SJSA1 (cell line): ENCODE measurements at regions not wholly inside any gene's neighbourhood (a gene's known extent, or its start where the extent isn't known, plus 50 kb on each side); places are given as distances from the start of the nearest gene placed in this dataset.
"Not testable (repeated sequence)": the region's sequence is repeated elsewhere in the genome, so short reads cannot be mapped to it uniquely, and the experiment has no call there.

Experiments used
- DNase-seq, 2 experiments: peaks; one replicate each; pipeline ENCODE4 v3.0.0-alpha.2; 2015 to 2020; ENCODE audit warnings: low spot score in 2 of 2, low read depth in 1 of 2
- H3K27ac ChIP-seq: fragments of 250-450 bp; sonication (Bioruptor Pico); 2 replicates; pipeline ENCODE4 v1.5.1; 2020; ENCODE audit warnings: mild to moderate bottlenecking, moderate library complexity
- H3K27me3 ChIP-seq: fragments of 250-450 bp; sonication (Bioruptor Pico); replicated peaks from 2 replicates; pipeline ENCODE4 v1.5.1; 2020; ENCODE audit warnings: mild to moderate bottlenecking, moderate library complexity
- H3K36me3 ChIP-seq: fragments of 250-450 bp; sonication (Bioruptor Pico); 2 replicates; pipeline ENCODE4 v1.5.1; 2020; ENCODE audit warnings: mild to moderate bottlenecking
- H3K4me1 ChIP-seq: fragments of 250-450 bp; sonication (Bioruptor Pico); replicated peaks from 2 replicates; pipeline ENCODE4 v1.6.1; 2021; ENCODE audit warnings: mild to moderate bottlenecking
- H3K4me3 ChIP-seq: fragments of 250-450 bp; sonication (Bioruptor Pico); 2 replicates; pipeline ENCODE4 v1.5.1; 2020; ENCODE audit warnings: mild to moderate bottlenecking
- H3K9me3 ChIP-seq: fragments of 250-450 bp; sonication (Bioruptor Pico); replicated peaks from 2 replicates; pipeline ENCODE4 v1.5.1; 2020; ENCODE audit warnings: mild to moderate bottlenecking

- no peaks in the 10 kb centered on the region for H3K36me3 ChIP-seq
- no peak overlapping the region for H3K4me3 ChIP-seq
- no peak overlapping the region for H3K27ac ChIP-seq
- no peak for DNase-seq
- H3K27me3 ChIP-seq, result no peaks in the 10 kb centered on the region
- H3K9me3 ChIP-seq, result 0 out of 2 replicates have a peak, but pooled peaks cover 2% of the 10 kb centered on the region
- no peaks in the 10 kb centered on the region for H3K4me1 ChIP-seq
These were observed 353.8 kb upstream of the CNR1 start for GRCh38 chr6:88520017-88520338.

GRCh38 chr6:88519301-88520016, 353.3 kb upstream of the CNR1 start:
- Histone ChIP-seq H3K36me3 (no peaks in the 10 kb centered on the region), H3K27ac (no peak overlapping the region), H3K27me3 (no peaks in the 10 kb centered on the region), H3K4me3 (no peak overlapping the region), H3K4me1 (no peaks in the 10 kb centered on the region), H3K9me3 (0 out of 2 replicates have a peak, but pooled peaks cover 2% of the 10 kb centered on the region)
- no peak for DNase-seq

GRCh38 chr6:88517737-88518136, 351.6 kb upstream of the CNR1 start:
- Histone ChIP-seq H3K27me3 (no peaks in the 10 kb centered on the region), H3K27ac (no peak overlapping the region), H3K4me1 (no peaks in the 10 kb centered on the region), H3K9me3 (0 out of 2 replicates have a peak, but pooled peaks cover 2% of the 10 kb centered on the region), H3K4me3 (no peak overlapping the region), H3K36me3 (no peaks in the 10 kb centered on the region)
- no peak for DNase-seq

- 0 out of 2 replicates have a peak, but pooled peaks cover 2% of the 10 kb centered on the region for H3K9me3 ChIP-seq
- DNase-seq, result no peak
- H3K27ac ChIP-seq, result no peak overlapping the region
- no peaks in the 10 kb centered on the region for H3K27me3 ChIP-seq
- H3K4me3 ChIP-seq, result no peak overlapping the region
- no peaks in the 10 kb centered on the region for H3K36me3 ChIP-seq
- H3K4me1 ChIP-seq, result no peaks in the 10 kb centered on the region
These were observed 347.8 kb upstream of the CNR1 start for GRCh38 chr6:88513920-88514319.

- H3K27ac ChIP-seq, result no peak overlapping the region
- no peak overlapping the region for H3K4me3 ChIP-seq
- H3K36me3 ChIP-seq, result no peaks in the 10 kb centered on the region
- H3K9me3 ChIP-seq, result 0 out of 2 replicates have a peak, but pooled peaks cover 2% of the 10 kb centered on the region
- H3K4me1 ChIP-seq, result no peaks in the 10 kb centered on the region
- H3K27me3 ChIP-seq, result no peaks in the 10 kb centered on the region
- DNase-seq, result no peak
These were observed 347.3 kb upstream of the CNR1 start for GRCh38 chr6:88513471-88513870.

GRCh38 chr6:88512951-88513350, 346.8 kb upstream of the CNR1 start:
- H3K9me3 ChIP-seq, result 0 out of 2 replicates have a peak, but pooled peaks cover 2% of the 10 kb centered on the region
- H3K27ac ChIP-seq, result no peak overlapping the region
- no peak overlapping the region for H3K4me3 ChIP-seq
- H3K27me3 ChIP-seq, result no peaks in the 10 kb centered on the region
- H3K4me1 ChIP-seq, result no peaks in the 10 kb centered on the region
- DNase-seq, result no peak
- H3K36me3 ChIP-seq, result no peaks in the 10 kb centered on the region

GRCh38 chr6:88502391-88502790, 336.2 kb upstream of the CNR1 start:
- H3K4me1 ChIP-seq, result no peaks in the 10 kb centered on the region
- no peak overlapping the region for H3K27ac ChIP-seq
- no peak for DNase-seq
- no peak overlapping the region for H3K4me3 ChIP-seq
- H3K36me3 ChIP-seq, result no peaks in the 10 kb centered on the region
- H3K9me3 ChIP-seq, result no peaks in the 10 kb centered on the region
- 0 out of 2 replicates have a peak, but pooled peaks cover 3% of the 10 kb centered on the region for H3K27me3 ChIP-seq

- H3K9me3 ChIP-seq, result no peaks in the 10 kb centered on the region
- H3K4me1 ChIP-seq, result no peaks in the 10 kb centered on the region
- no peaks in the 10 kb centered on the region for H3K36me3 ChIP-seq
- no peak overlapping the region for H3K27ac ChIP-seq
- 0 out of 2 replicates have a peak, but pooled peaks cover 3% of the 10 kb centered on the region for H3K27me3 ChIP-seq
- no peak overlapping the region for H3K4me3 ChIP-seq
- DNase-seq, result no peak
These were observed 333.9 kb upstream of the CNR1 start for GRCh38 chr6:88499845-88500699.

- Histone ChIP-seq H3K4me1 (no peaks in the 10 kb centered on the region), H3K36me3 (no peaks in the 10 kb centered on the region), H3K4me3 (no peak overlapping the region), H3K27me3 (0 out of 2 replicates have a peak, but pooled peaks cover 3% of the 10 kb centered on the region), H3K9me3 (no peaks in the 10 kb centered on the region), H3K27ac (no peak overlapping the region)
- DNase-seq, result no peak
These were observed 333.3 kb upstream of the CNR1 start for GRCh38 chr6:88499436-88499835.

- H3K4me1 ChIP-seq, H3K4me3 ChIP-seq, H3K9me3 ChIP-seq, H3K27me3 ChIP-seq, H3K36me3 ChIP-seq, DNase-seq, H3K27ac ChIP-seq: not testable (repeated sequence)
These were observed 331.3 kb upstream of the CNR1 start for GRCh38 chr6:88497403-88497802.

- no peaks in the 10 kb centered on the region for H3K36me3 ChIP-seq
- H3K4me1 ChIP-seq, result no peaks in the 10 kb centered on the region
- no peak for DNase-seq
- no peak overlapping the region for H3K4me3 ChIP-seq
- no peaks in the 10 kb centered on the region for H3K27me3 ChIP-seq
- no peaks in the 10 kb centered on the region for H3K9me3 ChIP-seq
- H3K27ac ChIP-seq, result no peak overlapping the region
These were observed 328.4 kb upstream of the CNR1 start for GRCh38 chr6:88494401-88495140.

GRCh38 chr6:88493717-88494116, 327.6 kb upstream of the CNR1 start:
- H3K4me1 ChIP-seq, result no peaks in the 10 kb centered on the region
- no peak overlapping the region for H3K27ac ChIP-seq
- no peak overlapping the region for H3K4me3 ChIP-seq
- H3K9me3 ChIP-seq, result no peaks in the 10 kb centered on the region
- H3K36me3 ChIP-seq, result no peaks in the 10 kb centered on the region
- no peaks in the 10 kb centered on the region for H3K27me3 ChIP-seq
- DNase-seq, result no peak

- no peak for DNase-seq
- H3K4me3 ChIP-seq, result no peak overlapping the region
- no peak overlapping the region for H3K27ac ChIP-seq
- no peaks in the 10 kb centered on the region for H3K27me3 ChIP-seq
- no peaks in the 10 kb centered on the region for H3K9me3 ChIP-seq
- no peaks in the 10 kb centered on the region for H3K36me3 ChIP-seq
- H3K4me1 ChIP-seq, result no peaks in the 10 kb centered on the region
These were observed 326.7 kb upstream of the CNR1 start for GRCh38 chr6:88492824-88493223.

GRCh38 chr6:88492241-88492640, 326.1 kb upstream of the CNR1 start:
- Histone ChIP-seq H3K36me3 (no peaks in the 10 kb centered on the region), H3K9me3 (no peaks in the 10 kb centered on the region), H3K27ac (no peak overlapping the region), H3K27me3 (no peaks in the 10 kb centered on the region), H3K4me3 (no peak overlapping the region), H3K4me1 (no peaks in the 10 kb centered on the region)
- DNase-seq, result no peak
